ENCODE measurements at regions not wholly inside any gene's neighbourhood (a gene's known extent, or its start where the extent isn't known, plus 50 kb on each side); places are given as distances from the start of the nearest gene placed in this dataset.

GRCh38 chr20:60990643-60991042 lies 261.4 kb upstream of the CDH4 start:
- no peak overlapping the region for H3K56ac ChIP-seq (replicated peaks; ENCODE audit: insufficient read length, low read depth, low read length)
- no peak overlapping the region for H3K4me3 ChIP-seq (ENCODE audit: extremely low read depth in 1 of 4, insufficient read depth in 2 of 4, low read depth in 3 of 4, low read length in 4 of 4)
- no peak overlapping the region for H2BK15ac ChIP-seq (ENCODE audit: low read length)
- H2AK5ac ChIP-seq (ENCODE audit: low read depth, low read length): no peak overlapping the region
- no peak overlapping the region for H3K18ac ChIP-seq (ENCODE audit: extremely low read depth, low read length)
- no peak overlapping the region for H2BK120ac ChIP-seq (replicated peaks; ENCODE audit: low read depth, low read length)
- H3K27me3 ChIP-seq (replicated peaks in 1 of 4; ENCODE audit: control insufficient read depth in 3 of 4, extremely low read depth in 1 of 4, insufficient read depth in 3 of 4, low read length in 3 of 4): peaks cover 1 to 10% (median 5%) of the 10 kb centered on the region in 4 experiments; a peak in 4 of 7 replicates
- CTCF ChIA-PET (ENCODE audit: partially characterized antibody): interaction anchor here (0.7 kb wide), 1 partner anchor 1835 kb away, joined by 4 read pairs; no protein-coding TSS in a partner anchor
- no peak overlapping the region for H4K91ac ChIP-seq (replicated peaks; ENCODE audit: insufficient read length, low read length)
- H3K79me2 ChIP-seq (ENCODE audit: control insufficient read depth in 1 of 2, insufficient read depth in 2 of 2, low read length in 2 of 2): no peaks in the 10 kb centered on the region
- H3K23ac ChIP-seq (ENCODE audit: insufficient read length): no peak overlapping the region
- DNase-seq (ENCODE audit: low read depth in 1 of 2, low spot score in 2 of 2) (no peak), FAIRE-seq (no peak)
- WGBS, 2 experiments (ENCODE audit: extremely low coverage in 1 of 2, insufficient coverage in 1 of 2, insufficient read length in 1 of 2, insufficient replicate concordance in 2 of 2, low coverage in 1 of 2, low lambda C conversion rate in 2 of 2, missing lambda C conversion rate in 1 of 2): 93% methylated on average over 12 of the region's 12 CpGs; no CpG with 5 or more reads in 1 of the 2 experiments
- H2BK20ac ChIP-seq (ENCODE audit: low read length): no peak overlapping the region
- no peaks in the 10 kb centered on the region for H3K36me3 ChIP-seq (ENCODE audit: control insufficient read depth in 2 of 4, insufficient read depth in 4 of 4, low read length in 3 of 4)
- H4K20me1 ChIP-seq (replicated peaks in 1 of 2; ENCODE audit: control insufficient read depth in 1 of 2, insufficient read depth in 2 of 2, low read length in 2 of 2): no peaks in the 10 kb centered on the region
- H3K23me2 ChIP-seq (ENCODE audit: low read depth, low read length): no peaks in the 10 kb centered on the region
- no peak overlapping the region for H2AFZ ChIP-seq (ENCODE audit: low read length)
- no peak overlapping the region for H4K8ac ChIP-seq (ENCODE audit: extremely low read depth, insufficient read depth, low read length)
- H3K9ac ChIP-seq (replicated peaks in 1 of 4; ENCODE audit: extremely low read depth in 1 of 4, low read depth in 3 of 4, low read length in 3 of 4): no peak overlapping the region; a peak in 1 of 7 replicates
- no peak overlapping the region for H3K4me2 ChIP-seq (ENCODE audit: insufficient read depth in 1 of 2, low read depth in 2 of 2, low read length in 2 of 2)
- H3K27ac ChIP-seq (ENCODE audit: low read depth, low read length): no peak overlapping the region
- no peaks in the 10 kb centered on the region for H3K79me1 ChIP-seq (ENCODE audit: low read depth, low read length)
- H3K4ac ChIP-seq (replicated peaks; ENCODE audit: insufficient read length, low read depth, low read length): no peak overlapping the region
- no peak overlapping the region for H3K14ac ChIP-seq (ENCODE audit: insufficient read length)
- H3K9me3 ChIP-seq (ENCODE audit: insufficient read depth in 2 of 2, low read depth in 1 of 2, low read length in 1 of 2): no peaks in the 10 kb centered on the region; a peak in 1 of 4 replicates
- no peak overlapping the region for H2BK5ac ChIP-seq (ENCODE audit: low read depth, low read length)
- H3K4me1 ChIP-seq (replicated peaks in 1 of 4; ENCODE audit: control insufficient read depth in 3 of 4, insufficient read depth in 4 of 4, low read length in 3 of 4): peaks cover 0 to 4% (median 1%) of the 10 kb centered on the region in 4 experiments; a peak in 3 of 7 replicates
- H4K5ac ChIP-seq (ENCODE audit: insufficient read length, low read depth, low read length): no peak overlapping the region
- no peak overlapping the region for H2BK12ac ChIP-seq (ENCODE audit: low read depth, low read length)
- POLR2A ChIA-PET (ENCODE audit: partially characterized antibody): no interaction called here
- TF ChIP-seq NANOG (IDR thresholded peaks at IDR 0.05; ENCODE audit: insufficient read depth, low read depth, low read length, poor library complexity, severe bottlenecking) (no peak), GTF2F1 (IDR thresholded peaks at IDR 0.05; ENCODE audit: borderline replicate concordance, low read depth, low read length) (no peak), FOSL1 (IDR thresholded peaks at IDR 0.05; ENCODE audit: insufficient read depth, low read depth, low read length) (no peak), TEAD4 (IDR thresholded peaks at IDR 0.05; ENCODE audit: low read depth, low read length) (no peak), ASH2L (IDR thresholded peaks at IDR 0.05; ENCODE audit: low read length) (no peak), TCF12 (IDR thresholded peaks at IDR 0.05; ENCODE audit: low read depth, low read length) (no peak), GABPA (IDR thresholded peaks at IDR 0.05; ENCODE audit: borderline replicate concordance, insufficient read depth, low read length) (no peak), E2F6 (IDR thresholded peaks at IDR 0.05) (no peak)

All from H1 (cell line).